ENCODE measurements at regions not wholly inside any gene's neighbourhood (a gene's known extent, or its start where the extent isn't known, plus 50 kb on each side); places are given as distances from the start of the nearest gene placed in this dataset.
"Not testable (repeated sequence)": the region's sequence is repeated elsewhere in the genome, so short reads cannot be mapped to it uniquely, and the experiment has no call there.

DNA sequence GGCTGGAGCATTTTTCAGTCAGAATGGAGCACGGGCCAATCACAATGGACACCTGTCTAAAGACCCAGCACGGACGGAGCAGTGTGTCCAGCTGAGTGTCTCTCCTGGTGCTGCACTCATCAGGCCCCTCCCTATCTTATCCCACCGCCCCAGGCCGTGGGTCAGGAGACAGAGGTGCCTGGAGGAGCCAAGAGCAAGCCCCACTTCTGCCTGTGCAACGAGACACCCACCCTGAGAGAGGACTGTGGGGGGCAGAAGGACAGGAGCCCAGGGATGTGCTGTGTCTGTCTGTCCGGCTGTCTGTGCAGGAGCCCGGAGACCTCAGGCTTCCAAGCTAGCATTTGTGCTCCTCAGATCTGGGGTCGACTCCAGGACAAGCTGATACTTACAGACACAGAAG lies 69.6 kb upstream of the SFSWAP start:
- TF ChIP-seq, protein P1, sequence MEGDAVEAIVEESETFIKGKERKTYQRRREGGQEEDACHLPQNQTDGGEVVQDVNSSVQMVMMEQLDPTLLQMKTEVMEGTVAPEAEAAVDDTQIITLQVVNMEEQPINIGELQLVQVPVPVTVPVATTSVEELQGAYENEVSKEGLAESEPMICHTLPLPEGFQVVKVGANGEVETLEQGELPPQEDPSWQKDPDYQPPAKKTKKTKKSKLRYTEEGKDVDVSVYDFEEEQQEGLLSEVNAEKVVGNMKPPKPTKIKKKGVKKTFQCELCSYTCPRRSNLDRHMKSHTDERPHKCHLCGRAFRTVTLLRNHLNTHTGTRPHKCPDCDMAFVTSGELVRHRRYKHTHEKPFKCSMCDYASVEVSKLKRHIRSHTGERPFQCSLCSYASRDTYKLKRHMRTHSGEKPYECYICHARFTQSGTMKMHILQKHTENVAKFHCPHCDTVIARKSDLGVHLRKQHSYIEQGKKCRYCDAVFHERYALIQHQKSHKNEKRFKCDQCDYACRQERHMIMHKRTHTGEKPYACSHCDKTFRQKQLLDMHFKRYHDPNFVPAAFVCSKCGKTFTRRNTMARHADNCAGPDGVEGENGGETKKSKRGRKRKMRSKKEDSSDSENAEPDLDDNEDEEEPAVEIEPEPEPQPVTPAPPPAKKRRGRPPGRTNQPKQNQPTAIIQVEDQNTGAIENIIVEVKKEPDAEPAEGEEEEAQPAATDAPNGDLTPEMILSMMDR (IDR thresholded peaks at IDR 0.05; ENCODE audit: low read depth, low read length, missing control alignments): no peak
- no peak for DNase-seq (ENCODE audit: extremely low read depth, low read depth)
- no peak overlapping the region for H3K4me3 ChIP-seq (replicated peaks; ENCODE audit: low read depth, low read length)

DNA sequence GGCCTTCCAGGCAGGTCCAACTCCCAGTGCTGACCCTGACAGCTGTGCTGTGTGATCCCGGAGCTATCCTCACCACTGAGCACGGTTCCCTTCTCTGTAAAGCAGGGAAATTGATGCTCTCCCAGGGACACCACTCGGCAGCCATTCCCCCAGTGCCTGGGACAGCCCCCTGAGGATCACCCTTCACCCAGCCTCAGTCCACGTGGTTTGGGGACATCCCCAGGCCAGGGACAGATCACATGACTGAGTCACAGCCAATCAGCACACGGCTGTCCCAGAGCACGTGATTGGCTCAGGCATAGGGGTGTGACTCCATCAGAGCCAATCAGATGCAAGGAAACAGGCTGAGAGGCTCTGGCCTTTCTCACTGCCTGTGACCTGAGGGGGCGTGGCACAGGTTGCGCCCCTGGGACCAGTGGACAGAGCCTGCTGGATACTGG lies 68.8 kb upstream of the SFSWAP start:
- no peak overlapping the region for H3K4me3 ChIP-seq (replicated peaks; ENCODE audit: low read depth, low read length)
- TF ChIP-seq, protein P1 (IDR thresholded peaks at IDR 0.05; ENCODE audit: low read depth, low read length, missing control alignments): no peak
- DNase-seq (ENCODE audit: extremely low read depth, low read depth): no peak

DNA sequence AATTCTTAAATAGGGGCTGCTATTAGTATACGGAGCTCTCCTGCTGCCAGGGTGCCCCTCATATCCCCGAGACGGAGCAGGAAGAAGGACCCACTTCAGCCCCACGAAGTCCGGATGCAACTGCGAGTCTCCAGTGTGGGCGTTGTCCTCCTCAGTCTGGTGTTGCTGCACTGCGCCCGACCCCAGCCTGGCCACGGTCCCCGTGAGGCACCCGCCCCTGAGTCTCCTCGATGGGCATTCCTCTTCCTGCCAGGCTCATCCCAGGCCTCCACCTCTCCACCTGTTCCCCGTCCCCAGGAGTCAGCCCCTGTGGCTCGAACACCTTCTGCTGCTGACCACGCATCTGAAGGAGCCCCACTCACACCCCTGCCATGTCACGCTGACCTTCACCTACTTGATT lies 68.1 kb upstream of the SFSWAP start:
- H3K4me3 ChIP-seq (replicated peaks; ENCODE audit: low read depth, low read length): no peak overlapping the region
- TF ChIP-seq, protein P1 (IDR thresholded peaks at IDR 0.05; ENCODE audit: low read depth, low read length, missing control alignments): no peak
- DNase-seq (ENCODE audit: extremely low read depth, low read depth): no peak

DNA sequence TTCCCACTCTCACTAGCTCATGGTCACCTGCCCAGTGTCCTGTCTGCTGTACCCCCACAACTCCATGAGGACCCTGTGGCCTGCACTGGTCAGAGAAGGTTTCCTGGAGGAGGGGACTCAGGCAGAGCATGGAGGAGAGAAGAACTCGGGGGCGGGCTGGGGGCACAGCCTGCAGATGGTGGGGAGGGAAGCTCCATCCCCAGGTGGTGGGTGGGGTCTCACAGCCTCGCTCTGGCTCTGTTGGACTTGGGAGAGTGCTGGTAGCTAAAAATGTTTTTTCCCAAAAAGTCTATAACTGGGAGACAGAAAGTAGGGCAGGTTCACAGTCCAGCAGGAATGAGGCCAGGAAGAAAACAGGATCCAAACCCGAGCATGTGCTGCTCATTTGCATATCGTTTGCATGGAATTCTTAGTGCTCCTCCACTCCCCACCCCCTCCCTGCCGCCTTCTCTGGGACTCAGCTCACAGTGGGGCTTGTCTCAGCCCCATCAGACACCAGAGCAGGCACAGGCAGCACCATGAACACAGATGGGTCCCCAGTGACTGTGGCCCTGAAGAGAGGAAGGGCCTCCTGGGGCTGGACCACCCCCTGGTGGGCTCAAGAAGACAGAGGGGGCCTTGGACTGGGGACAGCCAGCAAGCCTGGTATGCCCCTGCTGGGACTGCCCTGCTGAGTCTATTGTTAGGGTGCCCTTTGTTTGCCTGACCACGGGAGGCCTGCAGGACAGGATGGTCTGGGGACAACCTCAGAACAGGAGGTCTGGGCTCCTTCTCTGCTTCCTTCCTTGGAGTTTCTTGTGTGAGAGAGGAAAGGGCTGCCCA lies 67.0 kb upstream of the SFSWAP start:
- TF ChIP-seq, protein P1 (IDR thresholded peaks at IDR 0.05; ENCODE audit: low read depth, low read length, missing control alignments): no peak
- DNase-seq (ENCODE audit: extremely low read depth, low read depth): no peak
- no peak overlapping the region for H3K4me3 ChIP-seq (replicated peaks; ENCODE audit: low read depth, low read length)

DNA sequence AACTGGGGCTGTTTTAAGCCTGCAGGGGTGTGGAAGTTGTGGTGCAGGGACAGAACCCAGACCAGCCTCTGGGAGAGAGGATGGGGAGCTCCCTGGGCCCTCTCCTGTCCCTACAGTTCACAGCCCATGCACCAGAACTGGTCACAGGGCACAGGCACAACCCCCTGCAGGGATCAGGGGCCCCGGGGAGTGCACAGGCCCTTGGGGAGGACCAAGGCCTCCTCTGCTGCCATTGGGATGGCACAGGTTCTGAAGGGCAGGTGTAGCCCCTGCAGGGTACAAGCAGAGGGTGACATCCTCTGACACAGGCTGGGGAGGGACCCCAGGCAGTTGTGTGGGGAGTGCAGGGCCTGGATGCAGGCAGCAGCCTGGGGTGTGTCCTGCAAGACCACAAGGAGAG lies 66.4 kb upstream of the SFSWAP start:
- DNase-seq (ENCODE audit: extremely low read depth, low read depth): no peak
- TF ChIP-seq, protein P1 (IDR thresholded peaks at IDR 0.05; ENCODE audit: low read depth, low read length, missing control alignments): no peak
- H3K4me3 ChIP-seq (replicated peaks; ENCODE audit: low read depth, low read length): no peak overlapping the region

DNA sequence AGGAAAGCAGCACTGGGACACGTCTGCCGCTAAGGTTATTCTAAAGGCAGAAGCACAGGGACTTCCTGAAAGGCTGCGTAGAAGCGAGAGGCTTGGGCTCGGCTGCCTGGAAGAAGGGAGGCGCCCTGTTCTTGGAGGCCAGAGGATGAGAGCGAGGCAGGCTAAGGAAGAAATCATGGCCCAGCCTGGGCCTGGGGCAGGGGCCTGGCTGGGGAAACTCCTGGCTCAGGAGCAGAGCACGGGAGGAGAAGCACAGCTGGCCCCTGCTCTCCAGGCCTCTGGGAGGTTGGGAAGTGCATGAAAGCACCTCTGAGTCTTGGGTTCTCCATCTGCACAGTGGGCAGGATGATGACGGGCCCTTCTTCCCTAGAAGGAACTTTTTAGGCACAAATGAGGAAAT lies 66.0 kb upstream of the SFSWAP start:
- not testable (repeated sequence) for H3K4me3 ChIP-seq (replicated peaks; ENCODE audit: low read depth, low read length); DNase-seq (ENCODE audit: extremely low read depth, low read depth)

DNA sequence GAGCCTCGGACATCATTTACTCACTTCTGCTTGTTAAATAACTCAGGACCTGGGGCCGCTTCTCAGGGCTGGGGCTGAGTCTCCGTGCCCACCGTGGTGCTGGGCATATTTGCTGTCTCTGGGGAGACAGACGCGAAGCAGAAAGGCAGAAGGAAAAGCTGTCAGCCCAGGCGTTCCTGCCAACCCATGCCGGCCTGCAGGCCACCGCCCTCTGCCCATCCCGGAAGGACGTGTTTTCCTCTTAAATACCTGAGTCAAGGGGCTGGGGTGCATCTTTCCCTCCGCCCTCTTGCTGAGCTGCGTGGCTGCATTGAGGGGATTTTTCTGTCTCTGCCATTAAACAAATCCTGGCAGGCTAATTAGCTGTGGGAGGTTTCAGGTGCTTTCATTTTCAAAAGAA lies 65.3 kb upstream of the SFSWAP start:
- H3K4me3 ChIP-seq (replicated peaks; ENCODE audit: low read depth, low read length); DNase-seq (ENCODE audit: extremely low read depth, low read depth): not testable (repeated sequence)

DNA sequence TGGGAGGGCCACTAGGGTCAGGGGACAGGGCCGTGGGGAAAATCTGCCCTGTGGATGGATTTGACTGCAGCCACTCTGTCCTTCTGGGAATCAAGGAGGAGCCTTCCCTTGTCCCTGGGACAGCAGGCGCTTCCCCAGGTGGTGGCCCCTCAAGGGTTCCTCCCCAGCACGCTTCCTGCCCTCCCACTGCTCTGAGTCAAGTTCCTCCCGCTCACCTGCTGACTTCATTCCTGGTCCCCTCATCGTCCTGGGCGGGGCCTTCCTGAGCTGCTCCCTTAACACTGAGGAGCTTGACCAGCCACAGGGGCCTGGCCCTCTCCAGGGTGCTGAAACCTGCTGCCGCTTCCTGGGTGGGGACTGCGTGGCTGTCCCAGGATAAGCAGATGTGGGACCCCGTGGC lies 64.4 kb upstream of the SFSWAP start:
- DNase-seq (ENCODE audit: extremely low read depth, low read depth); H3K4me3 ChIP-seq (replicated peaks; ENCODE audit: low read depth, low read length): not testable (repeated sequence)

Measured in HFF-Myc (cell line).